ENCODE measurements at regions not wholly inside any gene's neighbourhood (a gene's known extent, or its start where the extent isn't known, plus 50 kb on each side); places are given as distances from the start of the nearest gene placed in this dataset.

- TF ChIP-seq, protein P1, sequence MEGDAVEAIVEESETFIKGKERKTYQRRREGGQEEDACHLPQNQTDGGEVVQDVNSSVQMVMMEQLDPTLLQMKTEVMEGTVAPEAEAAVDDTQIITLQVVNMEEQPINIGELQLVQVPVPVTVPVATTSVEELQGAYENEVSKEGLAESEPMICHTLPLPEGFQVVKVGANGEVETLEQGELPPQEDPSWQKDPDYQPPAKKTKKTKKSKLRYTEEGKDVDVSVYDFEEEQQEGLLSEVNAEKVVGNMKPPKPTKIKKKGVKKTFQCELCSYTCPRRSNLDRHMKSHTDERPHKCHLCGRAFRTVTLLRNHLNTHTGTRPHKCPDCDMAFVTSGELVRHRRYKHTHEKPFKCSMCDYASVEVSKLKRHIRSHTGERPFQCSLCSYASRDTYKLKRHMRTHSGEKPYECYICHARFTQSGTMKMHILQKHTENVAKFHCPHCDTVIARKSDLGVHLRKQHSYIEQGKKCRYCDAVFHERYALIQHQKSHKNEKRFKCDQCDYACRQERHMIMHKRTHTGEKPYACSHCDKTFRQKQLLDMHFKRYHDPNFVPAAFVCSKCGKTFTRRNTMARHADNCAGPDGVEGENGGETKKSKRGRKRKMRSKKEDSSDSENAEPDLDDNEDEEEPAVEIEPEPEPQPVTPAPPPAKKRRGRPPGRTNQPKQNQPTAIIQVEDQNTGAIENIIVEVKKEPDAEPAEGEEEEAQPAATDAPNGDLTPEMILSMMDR (IDR thresholded peaks at IDR 0.05; ENCODE audit: extremely low read depth in 1 of 2, insufficient read depth in 1 of 2, low read depth in 1 of 2, low read length in 2 of 2), result no peak
- TF ChIP-seq POLR2AphosphoS5 (IDR thresholded peaks at IDR 0.05; ENCODE audit: insufficient read depth, low read depth, low read length) (no peak), EZH2 (IDR thresholded peaks at IDR 0.05; ENCODE audit: borderline replicate concordance, low read depth, low read length, severe bottlenecking) (no peak), FOS (IDR thresholded peaks at IDR 0.05; ENCODE audit: borderline replicate concordance, insufficient read depth, low read length) (no peak), POLR2A (IDR thresholded peaks at IDR 0.05; ENCODE audit: low read depth, low read length) (no peak)
Measured at GRCh38 chr3:25289156-25289555, 138.9 kb upstream of the RARB start.

Measured in endothelial cell of umbilical vein (primary cell).